HG03342 (cell line): ENCODE measurements at regions not wholly inside any gene's neighbourhood (a gene's known extent, or its start where the extent isn't known, plus 50 kb on each side); places are given as distances from the start of the nearest gene placed in this dataset.
A peak's percentile ranks its signal among the peaks of the same experiment; 100 is the strongest.

Source experiments
- ATAC-seq: cut with Tn5 transposase; IDR thresholded peaks from one replicate; pipeline ENCODE4 v1.9.1; 2021; ENCODE audit warnings: mild to moderate bottlenecking, moderate library complexity; ENCODE audit not compliant: unreplicated experiment

DNA sequence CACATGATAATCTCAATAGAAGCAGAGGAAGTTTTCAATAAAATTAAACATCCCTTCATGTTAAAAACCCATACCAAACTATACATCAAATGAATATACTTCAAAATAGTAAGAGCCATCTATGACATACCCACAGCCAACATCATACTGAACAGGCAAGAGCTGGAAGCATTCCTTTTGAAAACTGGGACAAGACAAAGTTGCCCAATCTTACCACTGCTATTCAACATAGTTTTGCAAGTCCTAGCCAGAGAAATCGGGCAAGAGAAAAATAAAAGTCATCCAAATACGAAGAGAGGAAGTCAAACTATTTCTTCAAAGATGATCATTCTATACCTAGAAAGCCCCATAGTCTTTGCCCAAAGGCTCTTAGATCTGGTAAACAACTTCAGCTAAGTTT is 454.7 kb upstream of the PRICKLE1 start:
- ATAC-seq = no peak

DNA sequence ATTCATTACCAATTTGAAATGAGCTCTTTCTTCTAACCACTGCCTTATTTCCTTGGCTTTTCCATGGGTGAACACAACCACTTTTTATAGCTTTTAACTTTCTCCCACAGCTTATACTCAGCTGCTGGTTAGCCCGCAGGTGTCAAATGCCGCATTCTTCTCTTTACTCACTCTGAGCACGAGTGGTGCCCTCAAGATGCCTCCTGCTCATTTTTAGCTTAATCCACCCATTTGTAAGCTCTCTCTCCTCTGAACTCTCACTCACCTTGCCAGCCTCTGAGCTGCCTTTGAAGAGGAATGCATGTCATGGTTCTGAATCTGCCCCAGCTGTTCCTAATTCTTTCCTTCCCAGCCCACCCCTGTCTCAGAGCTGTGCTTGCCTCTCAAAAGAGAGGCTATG is 449.4 kb upstream of the PRICKLE1 start:
- ATAC-seq = no peak

DNA sequence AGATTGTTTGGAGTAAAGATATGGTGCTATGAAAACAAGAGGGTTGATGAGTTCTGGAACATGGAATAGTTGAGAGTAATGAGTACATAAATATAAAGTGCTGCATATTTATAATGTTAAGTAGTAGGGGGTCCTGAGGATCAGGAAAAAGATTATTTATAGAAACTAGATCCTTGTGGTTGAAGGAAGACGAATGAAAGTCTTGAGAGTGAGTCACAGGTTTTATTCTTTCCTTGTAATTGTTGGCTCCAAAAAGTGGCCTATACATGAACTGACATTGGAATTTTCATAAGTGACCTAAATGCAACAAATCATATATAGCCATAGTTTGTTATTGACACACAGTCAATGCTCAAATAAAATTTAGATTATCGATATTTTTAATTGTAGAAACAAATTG is 440.4 kb upstream of the PRICKLE1 start:
- no peak for ATAC-seq

DNA sequence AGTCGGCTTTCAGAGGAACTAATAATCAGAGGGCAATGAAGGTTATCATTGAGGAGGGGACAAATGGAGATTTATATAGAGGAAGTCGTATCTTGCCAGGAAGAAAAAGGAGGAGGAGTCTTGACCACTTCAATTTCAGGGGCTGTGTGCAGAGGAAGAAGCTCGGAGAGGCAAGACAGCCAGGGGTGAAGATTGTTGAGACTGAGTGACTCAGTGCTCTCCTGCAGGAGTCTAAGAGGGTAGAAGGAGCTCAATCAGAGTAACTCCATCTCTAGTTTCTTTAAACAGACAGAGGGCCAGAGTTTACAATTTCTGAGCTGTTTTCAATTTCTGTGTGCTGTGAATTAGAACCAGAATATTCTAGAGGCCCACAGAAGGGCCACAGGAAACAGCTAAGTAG is 439.3 kb upstream of the PRICKLE1 start:
- ATAC-seq = no peak

DNA sequence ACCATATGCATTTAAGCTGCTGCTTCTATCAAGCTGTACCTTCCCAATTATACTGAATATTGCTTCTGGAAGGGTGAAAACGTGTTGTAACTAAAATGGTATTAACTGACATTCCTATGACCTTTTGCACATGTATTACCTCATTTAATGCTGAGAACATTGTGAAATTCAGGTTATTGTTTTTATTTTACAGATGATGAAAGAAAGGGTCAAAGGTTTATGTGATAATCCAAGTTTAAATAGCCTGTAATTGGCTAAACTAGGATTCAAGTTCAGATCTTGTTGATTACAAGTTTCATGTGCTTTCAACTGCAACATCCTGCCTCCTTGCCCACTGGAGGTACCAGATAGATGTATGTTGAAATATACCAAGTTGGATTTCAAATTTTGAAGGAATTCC is 433.3 kb upstream of the PRICKLE1 start:
- no peak for ATAC-seq

DNA sequence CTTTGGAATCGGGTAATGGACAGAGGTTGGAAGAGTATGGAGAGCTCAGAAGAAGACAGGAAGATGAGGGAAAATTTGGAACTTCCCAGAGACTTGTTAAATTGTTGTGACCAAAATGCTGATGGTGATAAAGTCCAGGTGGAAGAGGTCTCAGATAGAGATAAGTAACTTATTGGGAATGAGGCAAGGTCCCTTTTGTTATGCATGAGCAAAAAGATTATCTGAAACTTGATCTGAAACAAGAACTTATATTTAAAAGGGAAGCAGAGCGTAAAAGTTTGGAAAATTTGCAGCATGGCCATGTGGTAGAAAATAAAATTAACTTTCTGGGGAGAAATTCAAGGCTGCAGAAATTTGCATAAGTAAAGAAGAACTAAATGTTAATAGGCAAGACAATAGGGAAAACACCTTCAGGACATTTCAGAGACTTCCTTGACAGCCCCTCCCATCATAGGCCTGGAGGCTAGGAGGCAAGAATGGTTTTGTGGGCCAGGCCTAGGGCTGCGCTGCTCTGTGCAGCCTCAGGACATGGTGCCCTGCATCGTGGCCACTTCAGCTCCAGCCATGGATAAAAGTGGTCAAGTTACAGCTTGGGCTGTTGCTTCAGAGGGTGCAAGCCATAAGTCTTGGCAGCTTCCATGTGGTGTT is 425.7 kb upstream of the PRICKLE1 start:
- ATAC-seq = no peak

DNA sequence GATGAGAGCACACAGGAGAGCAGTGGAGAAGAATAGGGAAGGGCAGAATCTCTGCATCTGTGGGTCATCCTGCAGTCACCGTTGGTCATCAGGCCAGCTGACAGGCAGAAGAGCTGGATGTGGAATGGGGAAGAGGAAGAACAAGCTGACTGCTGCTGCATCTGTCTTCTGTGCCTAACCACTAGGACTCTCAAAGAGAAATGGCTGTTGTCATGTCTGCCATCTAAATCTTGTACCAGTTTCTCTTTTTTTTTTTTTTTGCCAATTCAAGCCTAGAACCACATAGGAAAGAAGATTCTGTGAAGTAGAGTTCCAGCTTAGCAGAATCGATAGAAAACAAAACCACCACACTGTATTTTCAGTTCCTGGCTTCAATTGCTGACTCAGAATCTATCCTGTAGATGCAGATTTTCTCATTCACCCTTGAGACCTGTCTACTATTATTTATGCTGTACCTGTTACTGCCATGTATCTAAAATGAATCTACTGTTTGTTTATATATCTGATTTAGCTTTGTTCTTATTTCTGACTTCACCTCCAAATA is 421.9 kb upstream of the PRICKLE1 start:
- peak; percentile 85 for ATAC-seq

DNA sequence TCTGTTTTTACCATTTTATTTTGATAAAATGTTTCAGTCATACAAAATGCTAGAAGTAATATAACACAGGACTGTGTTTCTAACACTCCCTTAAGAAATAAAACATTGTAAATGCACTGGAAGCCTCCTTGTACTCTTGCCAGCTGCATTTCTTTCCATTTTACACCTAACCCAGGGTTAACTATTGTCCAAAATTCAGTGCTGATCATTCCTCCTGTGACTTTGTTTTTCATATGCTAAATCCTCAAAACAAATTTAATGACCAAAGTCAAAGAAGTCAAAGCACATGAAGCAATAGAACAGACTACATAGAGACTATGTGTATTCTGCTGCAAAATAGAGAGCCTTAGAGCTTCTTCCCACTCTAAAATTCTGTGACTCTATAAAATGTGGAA is 420.3 kb upstream of the PRICKLE1 start:
- no peak for ATAC-seq

DNA sequence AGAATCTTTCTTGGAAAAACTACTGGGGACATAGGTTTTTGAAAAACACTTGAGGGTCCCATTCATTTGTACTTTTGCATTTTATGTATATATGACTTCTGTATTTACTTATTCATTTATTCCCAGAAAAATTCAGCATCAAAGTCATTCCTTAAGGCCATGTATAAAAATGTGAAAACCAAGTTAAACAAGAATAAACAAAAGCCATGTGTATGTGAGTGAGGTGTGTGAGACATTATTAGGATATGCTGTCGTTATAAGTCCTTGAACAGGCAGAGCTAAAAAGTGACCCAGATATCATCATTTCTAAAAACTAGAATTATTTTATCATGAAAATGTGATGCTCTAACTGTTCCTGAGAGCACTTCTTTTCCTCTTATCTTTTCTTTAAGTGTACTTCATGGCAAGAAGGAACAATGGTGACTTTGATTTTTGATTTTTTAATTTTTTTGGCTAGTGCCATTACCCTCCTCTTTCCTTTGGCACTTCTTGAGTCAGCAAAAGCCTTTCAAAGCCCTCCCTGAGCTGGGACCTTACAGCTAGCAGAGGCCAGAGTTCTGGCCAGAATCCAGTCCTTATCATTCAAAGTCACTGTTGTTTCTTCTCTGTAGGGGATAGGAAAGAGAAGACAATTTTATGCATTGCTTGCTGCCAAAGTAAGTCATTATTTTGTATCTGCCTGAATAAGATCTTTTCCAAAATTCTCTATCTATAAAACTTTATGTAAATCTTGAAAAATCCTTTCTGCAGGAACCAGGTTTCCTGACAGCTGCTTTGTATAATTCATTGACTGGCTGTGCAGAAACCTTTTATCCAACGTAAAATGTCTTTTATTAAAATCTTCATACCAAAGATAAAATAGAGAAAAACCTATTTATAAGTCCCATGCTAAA is 419.7 kb upstream of the PRICKLE1 start:
- no peak for ATAC-seq

DNA sequence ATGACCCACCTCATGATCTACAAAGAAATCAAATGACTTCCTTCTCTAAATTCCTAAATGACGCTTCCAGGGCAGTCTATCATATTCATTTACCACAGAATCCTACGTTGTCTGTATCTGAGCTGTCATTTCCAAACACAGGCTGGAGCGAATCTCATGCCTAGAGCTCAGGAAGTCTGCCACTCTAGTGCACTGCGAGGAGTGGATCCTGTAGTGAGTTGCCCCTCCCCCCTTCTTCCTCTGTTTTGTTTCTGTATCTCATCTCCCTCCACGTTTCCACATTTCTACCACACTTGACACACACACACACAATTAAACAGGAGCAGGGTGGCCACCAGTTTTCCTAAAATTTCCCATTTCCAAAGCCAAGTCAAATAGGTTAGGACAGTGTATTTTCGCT is 415.4 kb upstream of the PRICKLE1 start:
- no peak for ATAC-seq

DNA sequence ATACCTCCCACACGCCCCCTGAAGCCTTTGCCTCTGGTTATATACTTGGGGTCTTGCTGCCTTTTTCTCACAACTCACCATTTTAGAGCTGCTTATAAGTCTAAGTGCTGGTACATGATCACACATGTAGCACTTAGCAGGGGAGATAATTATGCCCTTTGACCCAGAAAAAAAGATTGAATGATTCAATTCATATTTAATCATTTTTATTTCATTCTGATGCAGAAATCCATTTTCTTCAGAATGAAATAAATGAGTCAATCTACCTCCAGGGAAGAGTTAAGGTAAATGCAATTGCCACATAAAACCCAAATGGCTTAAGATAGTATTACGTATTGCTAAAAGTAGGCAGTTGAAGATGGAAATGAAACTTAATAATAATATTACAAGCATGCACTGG is 414.6 kb upstream of the PRICKLE1 start:
- ATAC-seq = no peak

DNA sequence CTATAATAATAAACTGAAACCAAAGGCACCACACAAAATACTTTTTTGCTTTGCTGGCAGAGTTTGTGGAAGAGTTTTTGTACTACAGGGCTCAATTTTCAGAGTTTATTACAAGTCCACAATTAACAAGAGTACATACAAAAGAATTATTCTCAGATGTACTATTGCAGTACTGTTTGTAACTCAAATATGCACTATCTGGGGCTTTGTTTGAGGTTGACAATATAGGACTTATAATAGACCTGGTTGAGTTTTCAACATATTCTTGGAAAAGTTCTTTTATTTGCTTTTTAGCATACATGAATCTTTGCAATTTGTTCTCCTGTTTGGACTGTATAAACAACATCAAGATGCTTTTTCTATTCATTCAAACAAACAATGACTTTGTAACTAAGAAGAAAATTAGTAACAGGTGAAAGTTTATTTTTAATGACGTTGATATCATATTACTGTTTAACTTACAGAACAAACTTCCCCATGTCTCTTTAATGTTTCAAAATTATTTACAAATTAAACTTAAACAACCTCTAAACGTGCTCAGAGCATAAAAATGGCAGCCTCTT is 407.4 kb upstream of the PRICKLE1 start:
- ATAC-seq = no peak

DNA sequence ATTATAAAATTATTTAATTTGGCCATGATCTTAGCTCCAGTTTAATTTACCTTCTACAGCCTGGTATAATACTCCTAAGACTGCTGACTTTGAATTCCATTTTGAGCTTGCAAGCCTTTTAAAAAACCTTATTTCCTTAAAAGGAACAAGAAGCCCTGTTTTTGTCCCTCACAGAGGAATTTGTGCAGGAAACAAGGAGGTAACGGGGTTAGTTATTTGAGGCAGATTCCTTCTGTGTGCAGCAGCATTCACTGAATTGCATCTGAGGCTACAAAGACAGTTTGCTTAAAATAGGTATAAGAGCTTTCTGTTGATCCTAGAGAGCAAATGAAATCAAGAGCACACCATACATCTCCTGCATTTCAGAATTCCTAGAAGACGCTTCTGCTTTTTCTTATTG is 403.3 kb upstream of the PRICKLE1 start:
- no peak for ATAC-seq

DNA sequence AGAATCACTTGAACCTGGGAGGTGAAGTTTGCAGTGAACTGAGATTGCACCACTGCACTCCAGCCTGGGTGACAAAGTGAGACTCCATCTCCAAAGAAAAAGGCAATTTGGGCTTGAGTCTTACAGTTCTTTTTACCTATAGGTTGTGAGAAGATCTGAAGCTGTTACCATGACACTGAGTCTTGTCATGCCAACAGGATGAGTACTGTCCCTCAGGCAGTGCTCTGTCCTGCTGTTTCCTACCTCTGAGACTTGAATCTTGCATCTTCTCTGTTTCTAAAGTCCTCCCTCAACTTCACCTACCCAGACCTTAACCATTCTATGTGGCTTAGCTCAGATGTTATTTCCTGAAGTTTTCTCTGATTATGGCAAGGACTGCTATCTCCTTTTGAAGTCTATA is 400.8 kb upstream of the PRICKLE1 start:
- no peak for ATAC-seq

DNA sequence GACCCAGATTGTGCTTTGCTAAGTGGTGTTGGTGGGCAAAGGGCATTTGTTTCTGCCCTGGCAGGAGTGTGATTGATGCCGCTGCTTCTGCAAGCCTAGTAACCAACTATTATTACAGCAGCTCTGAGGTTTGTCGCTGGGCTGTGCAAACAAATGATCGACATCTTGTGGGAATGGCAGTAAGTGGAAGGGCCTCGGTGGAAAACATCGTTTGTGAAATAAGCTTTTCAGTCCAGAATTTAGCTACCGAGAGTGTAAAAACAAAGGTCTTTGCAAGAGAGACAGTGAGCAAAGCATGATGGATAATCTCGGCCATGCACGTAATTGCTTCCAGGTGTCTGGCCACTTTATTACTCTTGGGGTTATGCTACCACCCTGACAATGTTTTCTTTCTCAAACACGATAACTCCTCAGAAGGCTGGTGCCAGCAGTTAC is 397.7 kb upstream of the PRICKLE1 start:
- ATAC-seq = no peak

DNA sequence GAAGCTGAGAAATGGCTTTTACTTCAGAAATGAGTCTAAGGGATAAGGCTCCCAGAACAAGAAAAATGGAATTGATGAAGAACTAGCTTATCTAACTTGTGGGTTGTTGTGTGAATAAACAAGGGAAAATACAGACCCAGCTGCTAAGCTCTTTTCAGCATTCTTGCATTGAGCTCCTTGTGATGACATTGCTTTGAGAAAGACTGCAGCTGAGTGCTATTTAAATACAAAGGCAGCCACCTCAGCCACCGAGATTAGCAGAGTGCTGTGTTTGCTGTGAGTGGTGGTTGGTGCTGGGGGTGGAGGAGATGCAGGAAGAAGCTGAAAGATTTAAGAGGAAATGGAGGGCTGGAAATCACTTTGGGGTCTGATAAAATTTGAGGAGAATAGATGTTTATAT is 396.0 kb upstream of the PRICKLE1 start:
- no peak for ATAC-seq

DNA sequence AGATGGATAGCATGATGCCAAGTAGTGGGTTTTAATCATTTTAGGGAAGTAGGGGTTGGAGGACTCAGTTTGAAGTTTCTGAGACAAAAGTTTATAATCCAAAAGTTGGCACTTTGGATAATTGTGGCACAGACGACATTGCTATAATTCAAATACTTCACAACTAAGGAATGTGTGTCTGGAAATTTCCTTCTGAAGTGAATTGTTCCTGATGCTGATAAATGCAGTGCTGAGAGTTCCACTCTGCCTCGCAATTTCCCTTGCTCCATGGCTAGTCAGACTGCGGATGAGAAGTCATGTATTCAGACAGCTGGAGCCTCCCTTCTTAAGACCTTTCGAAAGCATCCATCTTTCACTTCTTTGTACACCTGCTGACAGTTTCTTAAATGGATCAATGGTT is 393.3 kb upstream of the PRICKLE1 start:
- no peak for ATAC-seq

DNA sequence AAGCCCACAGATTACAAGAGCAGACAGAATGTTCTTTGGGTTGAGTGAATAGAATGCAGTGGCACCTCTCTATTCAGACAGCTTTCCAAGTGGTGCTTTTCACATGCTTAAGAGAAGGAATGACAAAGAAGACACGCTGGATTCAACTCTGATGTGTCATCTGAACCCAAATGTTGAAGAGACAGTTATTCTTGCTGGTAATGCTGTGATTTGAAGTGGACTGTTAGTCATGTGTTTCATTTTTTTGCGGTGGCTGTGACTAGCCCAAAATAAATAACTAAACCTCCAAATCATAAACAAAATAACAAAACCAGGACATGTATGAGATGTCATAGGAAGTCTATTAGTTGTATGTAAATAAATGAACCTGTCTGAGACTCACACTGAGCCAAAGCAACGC is 391.8 kb upstream of the PRICKLE1 start:
- no peak for ATAC-seq

DNA sequence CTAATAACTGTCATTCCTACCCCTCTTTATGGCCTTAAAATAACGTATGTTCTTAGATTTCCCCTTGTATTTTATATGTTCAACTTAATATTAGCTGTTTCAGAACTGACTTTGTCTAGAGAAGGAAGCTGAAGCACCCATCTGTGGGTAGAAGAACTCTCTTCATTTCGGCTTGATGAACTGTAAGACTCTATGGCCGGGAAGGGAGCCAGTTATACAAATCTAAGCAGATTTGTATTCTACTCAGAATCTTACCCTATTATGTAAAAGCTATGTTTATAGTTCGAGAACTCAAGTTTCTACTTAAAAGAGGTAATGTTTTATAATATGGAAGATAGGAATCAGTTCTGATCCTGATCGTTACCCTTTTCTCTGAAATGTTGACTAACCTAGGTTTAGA is 390.9 kb upstream of the PRICKLE1 start:
- no peak for ATAC-seq

DNA sequence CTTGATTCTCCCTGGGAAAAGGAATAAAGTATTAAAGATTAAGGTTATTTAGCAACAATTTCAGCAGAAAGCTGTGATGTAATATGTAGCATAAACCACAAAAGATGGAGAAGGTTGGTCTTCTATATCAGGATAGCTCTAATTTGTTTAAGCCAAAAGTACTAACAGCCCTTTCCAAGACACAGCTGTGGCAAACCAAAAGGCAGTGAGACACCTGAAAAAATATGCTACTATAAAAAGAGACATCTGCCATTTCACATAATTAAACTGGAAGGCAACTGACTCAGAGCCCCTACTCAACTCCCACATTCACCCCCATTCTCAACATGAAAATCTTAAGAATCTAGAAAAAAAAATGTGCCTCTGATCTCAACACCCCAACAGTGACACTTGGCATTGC is 390.2 kb upstream of the PRICKLE1 start:
- ATAC-seq = no peak

DNA sequence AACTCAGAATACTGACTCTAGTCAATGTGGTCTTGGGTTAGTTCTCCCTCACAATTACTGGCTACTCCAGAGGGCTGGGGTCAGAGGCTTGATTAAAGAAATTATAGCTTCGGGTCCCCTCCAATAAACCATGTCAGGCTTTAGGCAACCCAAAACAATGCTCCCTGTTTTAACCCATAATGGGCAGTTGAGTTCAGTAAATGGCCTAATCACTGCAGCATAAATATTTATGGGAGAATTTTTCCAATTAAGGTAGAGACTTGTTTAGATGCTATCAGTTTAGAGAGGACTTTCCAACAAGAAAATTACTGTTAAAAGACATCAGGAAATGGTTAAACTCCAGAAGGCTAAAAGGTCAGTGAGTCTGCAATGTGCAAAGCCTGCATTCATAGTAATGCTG is 389.2 kb upstream of the PRICKLE1 start:
- no peak for ATAC-seq
